ENCODE measurements at regions not wholly inside any gene's neighbourhood (a gene's known extent, or its start where the extent isn't known, plus 50 kb on each side); places are given as distances from the start of the nearest gene placed in this dataset.

- H3K36me3 Mint-ChIP-seq (ENCODE audit: low read depth): no peaks in the 10 kb centered on the region
- H3K4me1 Mint-ChIP-seq (ENCODE audit: low read depth): no peaks in the 10 kb centered on the region
- no peak overlapping the region for H3K27ac Mint-ChIP-seq
- no peaks in the 10 kb centered on the region for H3K27me3 Mint-ChIP-seq
- H3K4me3 Mint-ChIP-seq: no peak overlapping the region
- intact Hi-C loops (cut with micrococcal nuclease): no loop called here
- H3K9me3 Mint-ChIP-seq: peaks cover 24% of the 10 kb centered on the region
Observed at GRCh38 chr10:9060314-9060713, 1005.8 kb downstream of the GATA3 start.

DNA sequence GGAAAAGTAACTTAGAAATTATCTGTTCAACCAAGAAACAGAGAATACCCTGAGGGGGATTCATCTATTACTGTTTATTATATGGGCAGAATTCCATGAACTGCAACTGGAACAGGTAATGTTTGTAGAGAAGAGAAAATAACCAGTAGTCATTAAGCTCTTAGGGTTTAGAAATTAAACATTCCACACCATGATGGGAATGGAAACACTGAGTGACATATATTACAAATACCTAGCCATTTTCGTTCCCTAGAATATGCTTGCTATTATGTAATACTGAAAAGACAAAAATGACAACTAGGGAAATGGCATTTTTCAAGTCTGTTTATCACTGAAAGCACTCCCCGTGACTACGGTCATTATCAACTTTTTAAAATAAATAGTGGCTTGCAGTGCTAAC is 1007.4 kb downstream of the GATA3 start:
- H3K4me3 Mint-ChIP-seq: no peak overlapping the region
- H3K36me3 Mint-ChIP-seq (ENCODE audit: low read depth): no peaks in the 10 kb centered on the region
- intact Hi-C loops (cut with micrococcal nuclease): no loop called here
- no peaks in the 10 kb centered on the region for H3K27me3 Mint-ChIP-seq
- H3K9me3 Mint-ChIP-seq: peaks cover 10% of the 10 kb centered on the region
- no peaks in the 10 kb centered on the region for H3K4me1 Mint-ChIP-seq (ENCODE audit: low read depth)
- H3K27ac Mint-ChIP-seq: no peak overlapping the region

- no peak overlapping the region for H3K4me3 Mint-ChIP-seq
- H3K27ac Mint-ChIP-seq: no peak overlapping the region
- no peaks in the 10 kb centered on the region for H3K36me3 Mint-ChIP-seq (ENCODE audit: low read depth)
- H3K4me1 Mint-ChIP-seq (ENCODE audit: low read depth): no peaks in the 10 kb centered on the region
- no peaks in the 10 kb centered on the region for H3K9me3 Mint-ChIP-seq
- no peaks in the 10 kb centered on the region for H3K27me3 Mint-ChIP-seq
- intact Hi-C loops (cut with micrococcal nuclease): no loop called here
Observed at GRCh38 chr10:9066152-9066551, 1011.7 kb downstream of the GATA3 start.

- no peak overlapping the region for H3K4me3 Mint-ChIP-seq
- H3K4me1 Mint-ChIP-seq (ENCODE audit: low read depth): no peaks in the 10 kb centered on the region
Observed at GRCh38 chr10:9068003-9068402, 1013.5 kb downstream of the GATA3 start.

GRCh38 chr10:9069136-9069535 is 1014.6 kb downstream of the GATA3 start:
- Mint-ChIP-seq H3K4me3 (no peak overlapping the region), H3K9me3 (no peaks in the 10 kb centered on the region), H3K27me3 (no peaks in the 10 kb centered on the region), H3K27ac (no peak overlapping the region), H3K36me3 (ENCODE audit: low read depth) (no peaks in the 10 kb centered on the region), H3K4me1 (ENCODE audit: low read depth) (no peaks in the 10 kb centered on the region)
- intact Hi-C loops (cut with micrococcal nuclease): no loop called here

More at GRCh38 chr10:9068003-9068402, 1013.5 kb downstream of the GATA3 start:
- H3K36me3 Mint-ChIP-seq (ENCODE audit: low read depth): no peaks in the 10 kb centered on the region
- no peaks in the 10 kb centered on the region for H3K9me3 Mint-ChIP-seq
- H3K27me3 Mint-ChIP-seq: no peaks in the 10 kb centered on the region
- H3K27ac Mint-ChIP-seq: no peak overlapping the region
- intact Hi-C loops (cut with micrococcal nuclease): no loop called here

DNA sequence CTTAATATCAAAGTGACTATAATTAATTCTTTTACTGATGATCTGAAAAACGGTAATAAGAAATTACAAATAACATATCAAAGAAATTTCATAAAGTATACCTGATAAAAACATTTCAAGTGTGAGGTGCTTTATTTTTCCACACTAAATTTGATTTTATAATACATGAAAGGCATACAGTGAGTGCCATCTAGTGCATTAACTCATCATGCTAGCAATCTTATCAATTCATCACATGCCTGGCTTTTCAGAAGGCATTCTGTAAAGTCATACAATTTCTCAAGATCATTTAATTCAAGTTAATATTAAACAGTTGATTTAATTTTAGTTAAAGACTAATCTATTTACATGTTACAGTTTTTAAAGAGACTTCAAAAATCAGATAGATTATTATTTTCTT is 1020.9 kb downstream of the GATA3 start:
- Mint-ChIP-seq H3K27me3 (no peaks in the 10 kb centered on the region), H3K4me1 (ENCODE audit: low read depth) (no peaks in the 10 kb centered on the region), H3K27ac (no peak overlapping the region), H3K9me3 (no peaks in the 10 kb centered on the region), H3K4me3 (no peak overlapping the region), H3K36me3 (ENCODE audit: low read depth) (no peaks in the 10 kb centered on the region)
- intact Hi-C loops (cut with micrococcal nuclease): no loop called here

- H3K4me1 Mint-ChIP-seq (ENCODE audit: low read depth): no peaks in the 10 kb centered on the region
- H3K9me3 Mint-ChIP-seq: no peaks in the 10 kb centered on the region
- no peaks in the 10 kb centered on the region for H3K36me3 Mint-ChIP-seq (ENCODE audit: low read depth)
- intact Hi-C loops (cut with micrococcal nuclease): no loop called here
- H3K27ac Mint-ChIP-seq: no peak overlapping the region
- H3K4me3 Mint-ChIP-seq: no peak overlapping the region
- no peaks in the 10 kb centered on the region for H3K27me3 Mint-ChIP-seq
Observed at GRCh38 chr10:9076066-9076465, 1021.6 kb downstream of the GATA3 start.

- H3K36me3 Mint-ChIP-seq (ENCODE audit: low read depth): no peaks in the 10 kb centered on the region
- no peak overlapping the region for H3K4me3 Mint-ChIP-seq
- intact Hi-C loops (cut with micrococcal nuclease): no loop called here
- no peaks in the 10 kb centered on the region for H3K27me3 Mint-ChIP-seq
- H3K4me1 Mint-ChIP-seq (ENCODE audit: low read depth): no peaks in the 10 kb centered on the region
- peaks cover 5% of the 10 kb centered on the region for H3K9me3 Mint-ChIP-seq
- H3K27ac Mint-ChIP-seq: no peak overlapping the region
Observed at GRCh38 chr10:9081253-9081652, 1026.8 kb downstream of the GATA3 start.

- H3K4me3 Mint-ChIP-seq: no peak overlapping the region
- H3K4me1 Mint-ChIP-seq (ENCODE audit: low read depth): no peaks in the 10 kb centered on the region
- H3K9me3 Mint-ChIP-seq: peaks cover 5% of the 10 kb centered on the region
- H3K27me3 Mint-ChIP-seq: no peaks in the 10 kb centered on the region
- no peaks in the 10 kb centered on the region for H3K36me3 Mint-ChIP-seq (ENCODE audit: low read depth)
- H3K27ac Mint-ChIP-seq: no peak overlapping the region
- intact Hi-C loops (cut with micrococcal nuclease): no loop called here
Observed at GRCh38 chr10:9081961-9082360, 1027.5 kb downstream of the GATA3 start.

- no peaks in the 10 kb centered on the region for H3K9me3 Mint-ChIP-seq
- H3K36me3 Mint-ChIP-seq (ENCODE audit: low read depth): no peaks in the 10 kb centered on the region
- H3K4me3 Mint-ChIP-seq: no peak overlapping the region
- no peaks in the 10 kb centered on the region for H3K27me3 Mint-ChIP-seq
- intact Hi-C loops (cut with micrococcal nuclease): no loop called here
- no peak overlapping the region for H3K27ac Mint-ChIP-seq
- no peaks in the 10 kb centered on the region for H3K4me1 Mint-ChIP-seq (ENCODE audit: low read depth)
Observed at GRCh38 chr10:9091530-9092093, 1037.1 kb downstream of the GATA3 start.

- Mint-ChIP-seq H3K27me3 (no peaks in the 10 kb centered on the region), H3K36me3 (ENCODE audit: low read depth) (no peaks in the 10 kb centered on the region), H3K4me3 (no peak overlapping the region), H3K4me1 (ENCODE audit: low read depth) (no peaks in the 10 kb centered on the region), H3K9me3 (no peaks in the 10 kb centered on the region), H3K27ac (no peak overlapping the region)
- intact Hi-C loops (cut with micrococcal nuclease): no loop called here
Observed at GRCh38 chr10:9096288-9096687, 1041.8 kb downstream of the GATA3 start.

- no peaks in the 10 kb centered on the region for H3K9me3 Mint-ChIP-seq
- no peaks in the 10 kb centered on the region for H3K4me1 Mint-ChIP-seq (ENCODE audit: low read depth)
- no peaks in the 10 kb centered on the region for H3K36me3 Mint-ChIP-seq (ENCODE audit: low read depth)
- H3K27ac Mint-ChIP-seq: no peak overlapping the region
- intact Hi-C loops (cut with micrococcal nuclease): no loop called here
- no peak overlapping the region for H3K4me3 Mint-ChIP-seq
- H3K27me3 Mint-ChIP-seq: no peaks in the 10 kb centered on the region
Observed at GRCh38 chr10:9097206-9097990, 1042.9 kb downstream of the GATA3 start.

- H3K4me1 Mint-ChIP-seq (ENCODE audit: low read depth): no peaks in the 10 kb centered on the region
- H3K9me3 Mint-ChIP-seq: no peaks in the 10 kb centered on the region
- H3K4me3 Mint-ChIP-seq: no peak overlapping the region
- H3K27ac Mint-ChIP-seq: no peak overlapping the region
- no peaks in the 10 kb centered on the region for H3K27me3 Mint-ChIP-seq
- no peaks in the 10 kb centered on the region for H3K36me3 Mint-ChIP-seq (ENCODE audit: low read depth)
- intact Hi-C loops (cut with micrococcal nuclease): no loop called here
Observed at GRCh38 chr10:9097991-9098306, 1043.5 kb downstream of the GATA3 start.

- no peak overlapping the region for H3K27ac Mint-ChIP-seq
- intact Hi-C loops (cut with micrococcal nuclease): no loop called here
- no peaks in the 10 kb centered on the region for H3K27me3 Mint-ChIP-seq
- no peaks in the 10 kb centered on the region for H3K4me1 Mint-ChIP-seq (ENCODE audit: low read depth)
- H3K4me3 Mint-ChIP-seq: no peak overlapping the region
- H3K36me3 Mint-ChIP-seq (ENCODE audit: low read depth): no peaks in the 10 kb centered on the region
- H3K9me3 Mint-ChIP-seq: no peaks in the 10 kb centered on the region
Observed at GRCh38 chr10:9102026-9102425, 1047.5 kb downstream of the GATA3 start.

DNA sequence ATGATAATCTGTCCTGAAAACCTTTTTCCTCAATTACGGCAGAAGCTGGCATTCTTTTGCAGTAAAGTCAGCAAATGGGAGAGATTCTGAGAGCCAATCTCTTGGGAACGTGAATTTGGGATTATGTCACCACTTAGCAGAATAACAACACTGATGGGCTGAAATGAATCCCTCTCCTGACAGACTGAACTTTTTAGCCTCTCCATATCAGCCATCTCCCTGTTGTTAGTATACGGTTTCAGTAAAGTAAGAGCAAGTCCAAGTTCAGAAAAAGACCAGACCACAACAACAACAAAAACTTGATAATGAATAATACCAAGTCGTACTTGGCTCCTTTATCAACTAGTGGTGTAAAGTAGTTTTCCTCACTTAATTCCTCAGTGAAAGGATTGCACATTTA is 1048.8 kb downstream of the GATA3 start:
- Mint-ChIP-seq H3K4me3 (no peak overlapping the region), H3K27ac (no peak overlapping the region), H3K4me1 (ENCODE audit: low read depth) (no peaks in the 10 kb centered on the region)

More for the DNA sequence above, 1048.8 kb downstream of the GATA3 start:
- Mint-ChIP-seq H3K27me3 (no peaks in the 10 kb centered on the region), H3K36me3 (ENCODE audit: low read depth) (no peaks in the 10 kb centered on the region), H3K9me3 (no peaks in the 10 kb centered on the region)
- intact Hi-C loops (cut with micrococcal nuclease): no loop called here

Data from dendritic cell treated with granulocyte-macrophage colony-stimulating factor and Interleukin-4, amounts not matched to agents 40 ng/mL and 50 ng/mL, for 4 days (primary cell).